Epithelial cell of proximal tubule (primary cell): ENCODE measurements at regions not wholly inside any gene's neighbourhood (a gene's known extent, or its start where the extent isn't known, plus 50 kb on each side); places are given as distances from the start of the nearest gene placed in this dataset.

ENCODE experiments used
- DNase-seq: peaks from one replicate; pipeline ENCODE4 v3.0.0-alpha.2; 2011; ENCODE audit warnings: low read depth
- H3K4me3 ChIP-seq: 2 replicates; pipeline ENCODE4 v1.5.1; 2011; ENCODE audit warnings: low read depth, mild to moderate bottlenecking, low read length
- TF ChIP-seq, protein P1 (sequence below): conservative IDR thresholded peaks from 2 replicates; pipeline ENCODE4 v1.5.1; 2012; ENCODE audit warnings: low read depth, mild to moderate bottlenecking, low read length

DNA sequence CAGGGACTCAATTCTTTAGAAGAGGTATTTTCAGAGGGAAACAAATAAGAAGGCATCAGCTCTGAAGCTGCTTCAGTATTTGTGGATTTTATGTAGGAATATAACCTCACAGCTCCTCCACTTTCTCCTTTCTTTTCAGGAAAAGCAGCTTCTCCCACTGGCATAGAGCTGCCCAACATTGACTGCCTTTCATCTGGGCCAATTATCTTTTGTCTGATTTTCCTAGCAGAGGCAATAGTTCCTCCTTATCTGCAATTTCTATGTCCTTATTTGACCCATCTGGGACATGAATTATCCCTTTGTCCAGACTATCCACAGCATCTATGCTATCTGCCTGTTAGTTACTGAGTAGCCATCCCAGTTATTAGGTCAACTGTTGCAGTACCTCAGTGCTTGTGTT lies 1671.2 kb upstream of the ACO1 start:
- no peak overlapping the region for H3K4me3 ChIP-seq
- TF ChIP-seq, protein P1, sequence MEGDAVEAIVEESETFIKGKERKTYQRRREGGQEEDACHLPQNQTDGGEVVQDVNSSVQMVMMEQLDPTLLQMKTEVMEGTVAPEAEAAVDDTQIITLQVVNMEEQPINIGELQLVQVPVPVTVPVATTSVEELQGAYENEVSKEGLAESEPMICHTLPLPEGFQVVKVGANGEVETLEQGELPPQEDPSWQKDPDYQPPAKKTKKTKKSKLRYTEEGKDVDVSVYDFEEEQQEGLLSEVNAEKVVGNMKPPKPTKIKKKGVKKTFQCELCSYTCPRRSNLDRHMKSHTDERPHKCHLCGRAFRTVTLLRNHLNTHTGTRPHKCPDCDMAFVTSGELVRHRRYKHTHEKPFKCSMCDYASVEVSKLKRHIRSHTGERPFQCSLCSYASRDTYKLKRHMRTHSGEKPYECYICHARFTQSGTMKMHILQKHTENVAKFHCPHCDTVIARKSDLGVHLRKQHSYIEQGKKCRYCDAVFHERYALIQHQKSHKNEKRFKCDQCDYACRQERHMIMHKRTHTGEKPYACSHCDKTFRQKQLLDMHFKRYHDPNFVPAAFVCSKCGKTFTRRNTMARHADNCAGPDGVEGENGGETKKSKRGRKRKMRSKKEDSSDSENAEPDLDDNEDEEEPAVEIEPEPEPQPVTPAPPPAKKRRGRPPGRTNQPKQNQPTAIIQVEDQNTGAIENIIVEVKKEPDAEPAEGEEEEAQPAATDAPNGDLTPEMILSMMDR = no peak
- no peak for DNase-seq

DNA sequence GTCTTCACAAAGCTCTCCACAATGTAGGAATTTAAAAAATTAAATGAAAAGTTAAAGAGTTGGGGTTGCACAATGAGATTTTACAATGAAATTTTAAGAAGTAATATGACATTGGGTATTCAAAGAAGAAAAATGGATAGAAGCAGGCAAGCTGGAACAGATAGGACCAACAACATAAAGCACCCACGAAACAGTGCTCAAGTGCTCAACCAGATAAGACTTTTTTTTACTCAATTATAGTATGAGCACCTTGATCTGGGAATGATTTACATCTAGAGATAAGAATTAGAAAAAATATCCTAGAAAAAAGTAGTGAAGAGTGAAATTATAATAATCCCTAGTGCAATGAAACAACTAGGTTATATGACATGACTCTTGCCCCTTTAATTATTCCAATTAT lies 1670.1 kb upstream of the ACO1 start:
- TF ChIP-seq, protein P1 = no peak
- no peak overlapping the region for H3K4me3 ChIP-seq
- no peak for DNase-seq

DNA sequence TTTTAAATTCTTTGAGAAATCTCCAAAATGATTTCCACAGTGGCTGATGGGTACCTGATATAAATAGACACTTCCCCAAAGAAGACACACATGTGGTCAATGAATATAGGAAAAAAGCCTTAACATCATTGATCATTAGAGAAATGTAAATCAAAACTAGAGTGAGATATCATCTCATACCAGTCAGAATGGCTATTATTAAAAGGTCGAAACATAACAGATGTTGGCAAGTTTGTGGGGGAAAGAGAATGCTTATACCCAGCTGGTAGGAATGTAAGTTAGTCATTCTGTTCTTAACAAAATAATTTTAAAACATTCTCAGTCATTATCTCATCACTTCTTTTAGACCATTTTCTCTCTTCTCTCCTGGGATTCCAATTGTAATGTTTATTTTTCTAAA lies 1666.0 kb upstream of the ACO1 start:
- H3K4me3 ChIP-seq = no peak overlapping the region
- TF ChIP-seq, protein P1 = no peak
- no peak for DNase-seq

DNA sequence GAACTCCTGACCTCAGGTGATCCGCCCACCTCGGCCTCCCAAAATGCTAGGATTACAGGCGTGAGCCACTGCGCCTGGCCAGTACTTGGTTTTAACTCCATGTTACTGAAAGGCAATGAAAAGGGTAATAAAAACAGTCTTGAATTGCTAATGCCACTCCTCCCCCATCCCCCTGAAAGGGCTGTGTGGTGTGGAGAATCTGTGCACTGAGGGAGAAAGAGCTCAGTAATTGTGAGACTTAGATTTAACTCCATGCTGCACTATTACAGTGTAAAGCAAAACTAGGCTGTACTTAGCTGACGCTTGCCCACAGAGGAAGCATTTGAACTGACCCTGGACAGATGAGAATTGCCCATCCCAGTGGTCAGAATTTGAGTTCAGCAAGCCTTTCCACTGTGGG lies 1662.4 kb upstream of the ACO1 start:
- no peak for DNase-seq
- TF ChIP-seq, protein P1 = no peak

DNA sequence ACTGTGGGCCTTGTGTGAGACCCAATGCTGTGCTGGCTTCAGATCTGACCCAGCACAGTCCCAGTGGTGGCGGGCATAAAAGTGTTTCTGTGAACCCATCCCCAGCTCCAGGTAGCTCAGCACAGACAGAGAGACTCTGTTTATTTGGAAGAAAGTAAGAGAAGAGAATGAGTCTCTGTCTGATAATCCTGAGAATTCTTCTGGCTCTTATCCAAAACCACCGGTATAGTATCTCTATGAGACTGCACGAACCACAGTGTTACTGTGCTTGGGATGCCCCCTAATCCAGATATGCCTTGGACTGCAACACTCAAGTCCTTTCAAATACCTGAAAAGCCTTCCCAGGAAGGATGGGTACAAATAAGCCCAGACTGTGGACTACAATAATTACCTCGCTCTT lies 1660.8 kb upstream of the ACO1 start:
- no peak overlapping the region for H3K4me3 ChIP-seq
- TF ChIP-seq, protein P1 = no peak
- DNase-seq = no peak

More for the DNA sequence above, 1662.4 kb upstream of the ACO1 start:
- no peak overlapping the region for H3K4me3 ChIP-seq

DNA sequence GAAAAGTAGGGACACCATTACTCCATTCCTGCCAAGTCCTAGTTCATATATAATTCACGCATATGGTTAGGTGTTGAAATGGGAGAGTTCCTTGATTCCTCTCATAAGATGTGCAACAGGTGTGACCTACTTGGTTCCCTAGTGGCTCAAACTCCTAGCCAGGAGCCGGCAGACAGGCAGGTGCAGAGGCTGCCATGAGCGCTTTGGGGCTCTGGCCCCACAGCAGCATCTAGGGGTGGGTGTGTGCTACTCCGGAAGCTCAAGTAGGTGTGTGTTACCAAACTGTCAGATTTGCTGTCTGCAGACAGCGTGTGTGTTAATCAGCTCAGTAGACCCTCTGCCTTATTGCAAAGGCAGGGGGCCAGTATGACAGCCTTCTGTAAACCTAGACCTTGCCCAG lies 1652.4 kb upstream of the ACO1 start:
- H3K4me3 ChIP-seq = no peak overlapping the region
- TF ChIP-seq, protein P1 = no peak
- DNase-seq = no peak

DNA sequence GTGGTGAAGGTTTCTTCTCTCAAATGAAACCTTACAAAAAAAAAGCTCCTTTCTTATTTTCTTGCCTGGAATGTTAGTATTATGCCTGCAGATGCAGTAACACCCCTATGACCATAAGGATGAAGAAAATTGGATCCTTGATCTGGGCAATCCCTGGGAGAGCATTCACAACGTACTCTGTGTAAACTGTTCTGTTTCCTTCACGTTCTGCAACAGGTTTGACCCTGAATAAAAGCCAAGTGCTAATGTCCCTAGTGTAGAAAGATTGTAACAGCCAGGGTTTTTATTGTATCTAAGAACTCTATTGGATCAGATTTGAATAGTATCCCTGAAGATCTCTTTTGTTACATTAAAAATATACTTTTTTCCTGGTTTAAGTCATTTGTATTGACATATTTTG lies 1639.6 kb upstream of the ACO1 start:
- TF ChIP-seq, protein P1 = no peak
- DNase-seq = no peak
- H3K4me3 ChIP-seq = no peak overlapping the region
